GM04504 (cell line): ENCODE measurements at regions not wholly inside any gene's neighbourhood (a gene's known extent, or its start where the extent isn't known, plus 50 kb on each side); places are given as distances from the start of the nearest gene placed in this dataset.
"Not testable (repeated sequence)": the region's sequence is repeated elsewhere in the genome, so short reads cannot be mapped to it uniquely, and the experiment has no call there.

Source experiments
- DNase-seq: peaks from one replicate; pipeline ENCODE4 v3.0.0-alpha.2; 2012; ENCODE audit warnings: low read depth

GRCh38 chr9:29001006-29001405 is 1427.7 kb upstream of the C9orf72 start:
- DNase-seq = no peak

- DNase-seq = no peak
These were observed 1431.7 kb upstream of the C9orf72 start for GRCh38 chr9:29004988-29005387.

- no peak for DNase-seq
These were observed 1433.3 kb upstream of the C9orf72 start for GRCh38 chr9:29006628-29007027.

- DNase-seq = no peak
These were observed 1439.6 kb upstream of the C9orf72 start for GRCh38 chr9:29012911-29013310.

DNA sequence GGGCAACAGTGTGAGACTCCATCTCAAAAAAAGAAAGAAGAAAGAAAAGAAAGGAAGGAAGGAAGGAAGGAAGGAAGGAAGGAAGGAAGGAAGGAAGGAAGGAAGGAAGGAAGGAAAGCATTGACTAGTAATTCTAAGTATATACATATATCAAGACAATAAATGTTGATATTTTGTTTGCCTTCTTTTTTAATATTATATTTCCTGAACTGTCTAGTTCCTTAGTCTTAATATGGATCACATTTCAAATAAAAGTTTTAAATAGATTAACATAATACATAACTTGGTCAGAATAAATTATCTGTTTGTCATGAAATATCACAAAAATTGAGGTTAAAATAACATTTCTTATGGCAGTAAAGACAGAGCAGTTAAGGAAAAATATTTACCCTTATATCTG is 1448.4 kb upstream of the C9orf72 start:
- DNase-seq = no peak

DNA sequence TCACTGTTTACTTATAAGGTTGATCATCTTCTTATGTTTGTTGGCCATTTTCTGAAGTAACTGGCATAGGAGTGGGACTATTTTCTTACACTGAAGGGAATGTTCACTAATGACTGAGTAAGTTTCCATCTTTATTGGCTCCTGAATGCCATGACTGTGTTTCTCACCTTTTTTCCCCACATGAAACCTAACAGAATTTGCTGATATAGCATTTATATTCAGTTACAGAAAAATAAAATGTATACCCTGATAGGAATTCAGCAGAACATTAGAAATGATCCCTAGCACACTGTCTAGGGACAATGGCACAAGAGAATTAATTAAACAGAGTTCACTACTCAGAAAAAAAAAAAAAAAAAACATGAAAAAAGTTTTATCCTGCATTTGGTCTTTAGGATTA is 1465.1 kb upstream of the C9orf72 start:
- no peak for DNase-seq

DNA sequence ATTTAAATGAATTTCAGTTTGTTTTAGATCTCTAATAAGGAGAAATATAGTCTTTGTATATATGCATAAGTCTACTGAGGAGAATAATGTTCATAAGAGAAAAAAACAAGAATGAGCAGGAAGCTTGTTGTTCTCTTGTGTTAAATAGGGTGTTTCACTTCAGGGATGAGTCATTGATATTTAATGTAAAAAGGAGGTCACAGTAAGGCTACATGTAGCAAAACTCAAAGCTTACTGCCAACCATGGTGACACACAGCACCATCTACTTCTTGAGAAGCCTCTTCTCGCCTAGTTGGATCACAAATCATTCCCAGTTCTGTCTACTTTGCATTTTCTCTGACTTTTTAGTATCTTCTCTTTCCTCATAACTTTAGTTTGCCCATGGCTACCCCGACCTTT is 1466.0 kb upstream of the C9orf72 start:
- no peak for DNase-seq

- no peak for DNase-seq
These were observed 1469.8 kb upstream of the C9orf72 start for GRCh38 chr9:29043072-29043471.

- DNase-seq = no peak
These were observed 1471.7 kb upstream of the C9orf72 start for GRCh38 chr9:29044959-29045358.

DNA sequence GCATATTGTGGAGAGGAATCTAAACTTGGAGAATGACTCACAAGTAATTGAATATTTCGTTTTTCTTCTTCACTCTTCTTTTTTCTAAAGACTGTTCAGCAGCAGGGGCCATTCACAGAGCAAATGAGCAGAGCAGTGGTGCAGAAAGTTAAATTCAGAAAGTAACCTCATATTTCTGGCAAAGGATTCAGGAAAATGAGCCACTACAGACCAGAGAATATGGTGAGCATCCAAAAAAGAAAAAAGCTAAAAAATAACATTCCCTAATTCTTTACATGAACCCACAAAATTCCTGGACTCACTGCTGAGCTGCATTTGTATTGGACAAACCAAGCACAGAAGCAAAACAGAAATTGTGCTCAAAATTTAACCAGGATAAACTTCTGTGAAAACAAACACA is 1486.8 kb upstream of the C9orf72 start:
- DNase-seq = no peak

DNA sequence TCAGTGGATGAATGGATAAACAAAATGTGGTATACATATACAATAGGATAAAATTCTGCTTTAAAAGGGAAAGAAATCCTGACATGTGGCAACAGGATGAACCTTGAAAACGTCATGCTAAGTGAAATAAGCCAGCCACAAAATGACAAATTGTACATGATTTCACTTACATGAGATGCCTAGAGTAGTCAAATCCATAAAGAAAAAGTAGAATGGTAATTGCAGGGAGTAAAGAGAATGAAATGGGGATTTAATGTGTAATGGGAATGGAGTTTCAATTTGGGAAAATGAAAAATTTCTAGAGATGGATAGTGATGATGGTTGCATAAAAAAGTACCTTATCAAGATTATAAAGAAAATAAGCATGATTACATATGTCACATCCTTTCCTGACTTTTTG is 1489.2 kb upstream of the C9orf72 start:
- no peak for DNase-seq

GRCh38 chr9:29063031-29063430 is 1489.8 kb upstream of the C9orf72 start:
- DNase-seq = no peak

DNA sequence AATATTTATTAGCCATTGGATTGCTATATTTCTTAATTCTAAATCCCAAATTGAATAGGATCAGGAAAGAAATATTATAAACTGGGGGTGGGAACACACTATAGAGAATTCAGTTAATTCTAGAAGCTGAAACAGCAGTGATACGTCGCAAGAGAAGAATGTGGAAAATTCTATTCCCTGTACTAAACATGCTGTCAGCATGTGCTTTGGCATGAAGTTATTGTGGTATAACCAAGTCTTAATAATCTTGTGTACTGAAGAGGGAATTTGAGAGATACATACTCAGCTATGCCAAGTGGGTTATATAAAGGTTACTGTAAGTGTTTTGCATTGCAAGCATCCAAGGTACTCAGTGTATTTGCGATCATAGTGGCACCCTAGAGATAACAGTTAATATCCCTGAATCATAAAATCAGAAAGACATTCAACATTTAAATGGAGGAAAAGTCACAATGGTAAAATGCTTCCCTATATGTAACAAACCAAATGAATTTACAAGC is 1492.9 kb upstream of the C9orf72 start:
- DNase-seq = no peak

GRCh38 chr9:29068461-29068860 is 1495.2 kb upstream of the C9orf72 start:
- DNase-seq = no peak

DNA sequence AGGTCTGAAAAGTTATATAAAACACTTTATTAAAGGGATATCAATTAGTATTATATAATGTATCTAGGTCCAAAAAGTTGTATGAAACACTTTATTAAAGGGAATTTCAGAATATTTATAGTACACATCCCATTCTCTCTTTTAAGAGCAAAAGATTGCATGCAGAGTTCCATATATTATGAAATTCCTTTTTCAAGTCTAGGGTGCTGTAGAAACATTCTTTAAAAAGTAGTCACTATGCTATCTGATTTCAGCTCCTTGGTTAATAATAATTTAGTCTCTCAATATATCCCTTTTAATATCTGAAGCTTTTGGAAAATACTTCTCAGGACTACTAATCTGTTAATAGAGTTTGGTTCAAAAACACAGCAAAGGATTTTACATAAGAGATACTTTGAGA is 1496.1 kb upstream of the C9orf72 start:
- DNase-seq = no peak

GRCh38 chr9:29078063-29078666 is 1504.9 kb upstream of the C9orf72 start:
- DNase-seq = no peak

DNA sequence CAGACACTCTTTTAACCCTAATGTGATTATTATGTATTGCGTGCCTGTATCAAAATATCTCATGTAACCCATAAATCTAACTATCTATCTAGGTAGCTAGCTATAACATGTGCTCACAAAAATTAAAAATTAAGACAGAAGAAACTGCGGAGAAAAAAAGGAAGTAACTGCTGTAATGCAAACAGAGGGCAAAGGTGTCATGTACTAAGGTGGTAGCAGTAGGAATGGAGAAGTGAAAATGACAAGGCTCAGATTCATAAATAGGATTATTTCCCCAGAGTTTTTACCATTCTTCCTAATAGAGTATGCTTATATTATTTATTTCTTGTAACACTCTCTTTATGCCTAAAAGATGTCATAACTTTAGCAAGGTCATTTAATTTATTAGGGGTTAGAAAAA is 1527.5 kb upstream of the C9orf72 start:
- DNase-seq = no peak

DNA sequence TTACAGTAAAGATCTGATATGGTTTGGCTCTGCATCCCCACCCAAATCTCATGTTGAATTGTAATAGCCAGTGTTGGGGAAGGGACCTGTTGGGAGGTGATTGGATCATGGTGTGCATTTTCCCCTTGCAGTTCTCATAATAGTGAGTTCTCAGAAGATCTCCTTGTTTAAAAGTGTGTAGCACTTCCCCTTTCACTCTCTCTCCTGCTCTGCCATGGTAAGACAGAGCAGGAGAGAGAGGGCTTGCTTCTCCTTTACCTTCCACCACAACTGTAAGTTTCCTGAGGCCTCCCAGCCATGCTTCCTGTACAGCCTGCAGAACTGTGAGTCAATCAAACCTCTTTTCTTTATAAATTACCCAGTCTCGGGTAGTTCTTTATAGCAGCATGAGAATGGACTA is 1530.9 kb upstream of the C9orf72 start:
- not testable (repeated sequence) for DNase-seq

DNA sequence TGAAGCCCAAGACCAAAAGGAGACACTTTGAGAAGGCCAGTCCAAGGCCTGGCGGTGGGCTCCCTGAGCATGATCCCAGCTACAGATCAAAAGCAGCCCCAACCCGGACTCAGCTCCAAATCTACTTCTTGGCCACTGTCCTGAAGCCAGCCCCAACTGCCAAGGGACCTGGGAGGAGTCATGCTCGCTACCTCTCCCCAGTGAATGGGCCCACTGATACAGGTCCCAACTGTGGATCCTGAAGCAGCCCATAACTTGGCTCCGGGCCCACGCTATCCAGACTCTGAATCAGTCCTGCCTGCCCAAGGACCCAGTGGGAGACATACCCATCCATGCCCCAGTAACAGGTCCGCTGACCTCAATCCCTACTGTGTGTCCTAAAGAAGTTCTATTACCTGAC is 1545.3 kb upstream of the C9orf72 start:
- no peak for DNase-seq

GRCh38 chr9:29126783-29127182 is 1553.5 kb upstream of the C9orf72 start:
- no peak for DNase-seq

DNA sequence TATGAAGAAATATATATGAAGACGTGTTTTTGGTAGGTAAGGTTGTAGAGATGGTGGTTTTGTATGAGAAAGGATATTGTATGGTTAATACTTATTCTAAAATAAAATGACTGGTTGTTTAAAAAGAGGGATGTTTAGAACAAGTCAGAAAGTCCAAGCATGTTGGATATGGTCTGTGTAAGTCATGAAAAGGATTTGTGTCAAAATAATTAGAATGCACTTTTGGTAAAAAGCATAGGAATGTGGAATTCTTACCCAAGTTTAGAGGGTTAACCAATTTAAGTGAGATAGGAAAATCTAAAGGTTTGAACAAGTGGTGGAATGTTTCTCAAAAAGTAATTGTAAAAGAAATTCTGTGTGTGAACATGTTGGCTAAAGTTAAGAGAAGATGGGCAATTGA is 1556.5 kb upstream of the C9orf72 start:
- no peak for DNase-seq

- no peak for DNase-seq
These were observed 1571.2 kb upstream of the C9orf72 start for GRCh38 chr9:29144476-29144875.

DNA sequence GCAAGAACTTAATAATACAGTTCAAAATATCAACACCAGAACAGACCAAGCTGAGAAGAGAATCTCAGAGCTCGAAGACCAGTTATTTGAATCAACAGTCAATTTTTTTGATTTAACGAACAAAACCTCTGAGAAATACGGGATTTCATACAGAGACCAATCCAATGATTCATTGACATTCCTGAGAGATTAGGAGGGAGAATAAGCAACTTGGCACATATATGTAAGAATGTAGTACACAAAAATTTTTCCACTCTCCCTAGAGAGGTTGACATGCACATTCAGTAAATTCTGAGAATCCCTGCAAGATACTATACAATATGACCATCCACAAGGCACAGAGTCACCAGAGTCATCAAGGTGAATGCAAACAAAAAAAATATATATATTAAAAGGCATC is 1577.3 kb upstream of the C9orf72 start:
- no peak for DNase-seq

GRCh38 chr9:29160763-29161353 is 1587.6 kb upstream of the C9orf72 start:
- no peak for DNase-seq
